Esophagus squamous epithelium (tissue), 4 donors: ENCODE measurements at regions not wholly inside any gene's neighbourhood (a gene's known extent, or its start where the extent isn't known, plus 50 kb on each side); places are given as distances from the start of the nearest gene placed in this dataset.

Source experiments
- POLR2A ChIP-seq, 4 donors: fragments of 450-650 bp; IDR thresholded peaks; one replicate each; pipeline ENCODE4 v1.6.1; 2017; ENCODE audit warnings: antibody characterized with exemption in 4 of 4, mild to moderate bottlenecking in 4 of 4, moderate library complexity in 3 of 4
- TF ChIP-seq, protein P1 (sequence below), 6 experiments: fragments of 450-650 bp in 4 of 6; fragments of 200-600 bp in 2 of 6; sonication (generic) in 2 of 6; IDR thresholded peaks; one replicate each; pipeline ENCODE4 v1.5.1; 2016 to 2019; ENCODE audit warnings: antibody characterized with exemption in 6 of 6, mild to moderate bottlenecking in 4 of 6, moderate library complexity in 4 of 6

DNA sequence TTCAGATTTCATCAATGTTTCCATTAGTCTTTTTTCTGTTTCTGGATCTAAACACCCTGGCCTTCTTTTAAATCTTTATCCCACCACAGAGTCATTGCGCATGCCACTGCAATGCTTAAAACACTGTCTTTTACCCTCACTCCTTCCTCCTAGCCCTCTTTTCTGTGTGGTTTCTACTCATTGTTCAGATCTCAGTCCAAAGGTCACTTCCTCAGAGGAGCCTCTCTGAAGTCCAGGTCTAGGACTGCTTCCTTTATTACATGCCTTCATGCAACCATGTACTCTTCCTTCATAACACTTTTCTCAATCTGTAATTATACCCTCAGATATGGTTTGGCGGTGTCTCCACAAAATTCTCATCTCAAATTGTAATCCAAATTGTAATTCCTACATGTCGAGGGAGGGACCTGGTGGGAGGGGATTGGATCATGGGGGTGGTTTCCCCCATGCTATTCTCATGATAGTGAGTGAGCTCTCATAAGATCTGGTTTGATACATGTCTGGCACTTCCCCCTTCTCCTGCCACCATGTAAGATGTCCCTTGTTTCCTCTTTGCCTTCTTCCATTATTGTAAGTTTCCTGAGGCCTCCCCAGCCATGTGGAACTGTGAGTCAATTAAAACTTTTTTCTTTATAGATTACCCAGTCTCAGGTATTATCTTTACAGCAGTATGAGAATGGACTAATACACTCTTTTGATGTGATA is 808.9 kb downstream of the DIAPH3 start:
- TF ChIP-seq, protein P1, sequence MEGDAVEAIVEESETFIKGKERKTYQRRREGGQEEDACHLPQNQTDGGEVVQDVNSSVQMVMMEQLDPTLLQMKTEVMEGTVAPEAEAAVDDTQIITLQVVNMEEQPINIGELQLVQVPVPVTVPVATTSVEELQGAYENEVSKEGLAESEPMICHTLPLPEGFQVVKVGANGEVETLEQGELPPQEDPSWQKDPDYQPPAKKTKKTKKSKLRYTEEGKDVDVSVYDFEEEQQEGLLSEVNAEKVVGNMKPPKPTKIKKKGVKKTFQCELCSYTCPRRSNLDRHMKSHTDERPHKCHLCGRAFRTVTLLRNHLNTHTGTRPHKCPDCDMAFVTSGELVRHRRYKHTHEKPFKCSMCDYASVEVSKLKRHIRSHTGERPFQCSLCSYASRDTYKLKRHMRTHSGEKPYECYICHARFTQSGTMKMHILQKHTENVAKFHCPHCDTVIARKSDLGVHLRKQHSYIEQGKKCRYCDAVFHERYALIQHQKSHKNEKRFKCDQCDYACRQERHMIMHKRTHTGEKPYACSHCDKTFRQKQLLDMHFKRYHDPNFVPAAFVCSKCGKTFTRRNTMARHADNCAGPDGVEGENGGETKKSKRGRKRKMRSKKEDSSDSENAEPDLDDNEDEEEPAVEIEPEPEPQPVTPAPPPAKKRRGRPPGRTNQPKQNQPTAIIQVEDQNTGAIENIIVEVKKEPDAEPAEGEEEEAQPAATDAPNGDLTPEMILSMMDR (IDR thresholded peaks at IDR 0.05): no peak
- no peak for TF ChIP-seq POLR2A (IDR thresholded peaks at IDR 0.05)
